WTC11 (cell line): ENCODE measurements at regions not wholly inside any gene's neighbourhood (a gene's known extent, or its start where the extent isn't known, plus 50 kb on each side); places are given as distances from the start of the nearest gene placed in this dataset.

Experiments
- ATAC-seq: fragments of 200-7000 bp; cut with Tn5 transposase; 2 replicates; pipeline ENCODE4 v1.10.0; 2021; ENCODE audit warnings: mild to moderate bottlenecking, moderate library complexity
- CTCF ChIA-PET: fragments of 300-600 bp; sonication (Branson Sonifier 250); formaldehyde crosslinking; loops from one replicate; lab custom pipeline; 2021; ENCODE audit warnings: antibody characterized with exemption; lab: Charles Lee
- POLR2A ChIA-PET: fragments of 350-600 bp; sonication (Branson Sonifier 250); formaldehyde crosslinking; loops from one replicate; lab custom pipeline; 2021; ENCODE audit warnings: antibody characterized with exemption; lab: Charles Lee
- DNase-seq: peaks from one replicate; pipeline ENCODE4 v3.0.0; 2021; ENCODE audit warnings: low spot score
- H3K27ac Mint-ChIP-seq: 2 replicates; pipeline ENCODE4 v1.8.0; 2021; ENCODE audit warnings: mixed read lengths
- H3K27me3 Mint-ChIP-seq: 2 replicates; pipeline ENCODE4 v1.8.0; 2021; ENCODE audit warnings: low read depth, mild to moderate bottlenecking, moderate library complexity, mixed read lengths
- H3K36me3 Mint-ChIP-seq: 2 replicates; pipeline ENCODE4 v1.8.0; 2021; ENCODE audit warnings: mixed read lengths
- H3K4me1 Mint-ChIP-seq: 2 replicates; pipeline ENCODE4 v1.8.0; 2022; ENCODE audit warnings: mixed read lengths
- H3K4me3 Mint-ChIP-seq: 2 replicates; pipeline ENCODE4 v1.8.0; 2021; ENCODE audit warnings: mild to moderate bottlenecking, moderate library complexity, mixed read lengths
- H3K9me3 Mint-ChIP-seq: 2 replicates; pipeline ENCODE4 v1.8.0; 2021; ENCODE audit warnings: mixed read lengths
- CBFB ChIP-seq: sonication (generic); formaldehyde crosslinking; IDR thresholded peaks from 2 replicates; pipeline ENCODE4 v1.8.1; 2022; ENCODE audit warnings: mild to moderate bottlenecking, low read depth, missing genetic modification reagents
- CREB1 ChIP-seq: sonication (generic); formaldehyde crosslinking; IDR thresholded peaks from 2 replicates; pipeline ENCODE4 v1.8.0; 2023; ENCODE audit warnings: mild to moderate bottlenecking, missing genetic modification reagents
- CTCF ChIP-seq: fragments of 200-600 bp; IDR thresholded peaks from 2 replicates; pipeline ENCODE4 v1.8.0; 2022; ENCODE audit warnings: antibody characterized with exemption
- FOXP1 ChIP-seq: sonication (generic); formaldehyde crosslinking; IDR thresholded peaks from 2 replicates; pipeline ENCODE4 v1.8.0; 2022; ENCODE audit warnings: missing genetic modification reagents, mild to moderate bottlenecking, moderate library complexity, borderline replicate concordance
- FOXP4 ChIP-seq: sonication (generic); formaldehyde crosslinking; IDR thresholded peaks from 2 replicates; pipeline ENCODE4 v1.8.0; 2022; ENCODE audit warnings: mild to moderate bottlenecking, missing genetic modification reagents
- GRHL2 ChIP-seq: fragments of 250-450 bp; sonication (Bioruptor Pico); IDR thresholded peaks from 2 replicates; pipeline ENCODE4 v1.8.0; 2022; ENCODE audit warnings: mild to moderate bottlenecking, moderate library complexity; ENCODE audit not compliant: insufficient replicate concordance, severe bottlenecking
- HMGA2 ChIP-seq: fragments of 250-450 bp; sonication (Bioruptor Pico); IDR thresholded peaks from 2 replicates; pipeline ENCODE4 v1.4.0; 2021; ENCODE audit warnings: mild to moderate bottlenecking, moderate library complexity
- JUN ChIP-seq: sonication (generic); formaldehyde crosslinking; IDR thresholded peaks from 2 replicates; pipeline ENCODE4 v1.8.0; 2023; ENCODE audit warnings: mild to moderate bottlenecking, missing genetic modification reagents
- NR3C1 ChIP-seq: sonication (generic); formaldehyde crosslinking; conservative IDR thresholded peaks from 2 replicates; pipeline ENCODE4 v1.8.1; 2023; ENCODE audit warnings: low read depth, mild to moderate bottlenecking, missing genetic modification reagents
- PRRX2 ChIP-seq: fragments of 250-450 bp; sonication (Bioruptor Pico); IDR thresholded peaks from 2 replicates; pipeline ENCODE4 v1.8.0; 2021; ENCODE audit warnings: mild to moderate bottlenecking
- RORB ChIP-seq: fragments of 250-450 bp; sonication (Bioruptor Pico); IDR thresholded peaks from 2 replicates; pipeline ENCODE4 v1.9.0; 2021; ENCODE audit warnings: mild to moderate bottlenecking
- ZBTB21 ChIP-seq: sonication (generic); formaldehyde crosslinking; IDR thresholded peaks from 2 replicates; pipeline ENCODE4 v1.8.1; 2023; ENCODE audit warnings: mild to moderate bottlenecking, missing genetic modification reagents, borderline replicate concordance
- ZMAT4 ChIP-seq: fragments of 250-450 bp; sonication (Bioruptor Pico); IDR thresholded peaks from 2 replicates; pipeline ENCODE4 v1.9.0; 2021; ENCODE audit warnings: mild to moderate bottlenecking
- ZNF121 ChIP-seq: sonication (generic); formaldehyde crosslinking; IDR thresholded peaks from 2 replicates; pipeline ENCODE4 v1.8.0; 2023; ENCODE audit warnings: missing genetic modification reagents
- ZNF138 ChIP-seq: sonication (generic); formaldehyde crosslinking; conservative IDR thresholded peaks from 2 replicates; pipeline ENCODE4 v1.8.1; 2022; ENCODE audit warnings: mild to moderate bottlenecking, moderate library complexity, missing genetic modification reagents
- ZNF219 ChIP-seq: sonication (generic); formaldehyde crosslinking; IDR thresholded peaks from 2 replicates; pipeline ENCODE4 v1.8.0; 2023; ENCODE audit warnings: missing genetic modification reagents, mild to moderate bottlenecking, borderline replicate concordance
- ZNF263 ChIP-seq: sonication (generic); formaldehyde crosslinking; IDR thresholded peaks from 2 replicates; pipeline ENCODE4 v1.8.1; 2022; ENCODE audit warnings: low read depth, mild to moderate bottlenecking, moderate library complexity, missing genetic modification reagents
- ZNF281 ChIP-seq: sonication (generic); formaldehyde crosslinking; IDR thresholded peaks from 2 replicates; pipeline ENCODE4 v1.8.0; 2023; ENCODE audit warnings: mild to moderate bottlenecking, missing genetic modification reagents
- ZNF317 ChIP-seq: sonication (generic); formaldehyde crosslinking; IDR thresholded peaks from 2 replicates; pipeline ENCODE4 v1.8.1; 2023; ENCODE audit warnings: low read depth, mild to moderate bottlenecking, moderate library complexity, missing genetic modification reagents, borderline replicate concordance

GRCh38 chr15:53266176-53266575 is 476.0 kb upstream of the ONECUT1 start:
- H3K36me3 Mint-ChIP-seq, result no peaks in the 10 kb centered on the region
- no peak overlapping the region for H3K4me3 Mint-ChIP-seq
- ATAC-seq, result no peak
- ChIA-PET POLR2A (no interaction called here), CTCF (interaction anchor here (0.7 kb wide), 1 partner anchor 1370 kb away, joined by 3 read pairs; no protein-coding TSS in a partner anchor)
- no peak for TF ChIP-seq PRRX2
- no peak for TF ChIP-seq CREB1
- TF ChIP-seq ZNF281, result no peak
- no peak for TF ChIP-seq ZBTB21 (CRISPR knock-in tag)
- no peak for TF ChIP-seq FOXP4 (CRISPR knock-in tag)
- H3K27me3 Mint-ChIP-seq, result no peaks in the 10 kb centered on the region
- no peaks in the 10 kb centered on the region for H3K4me1 Mint-ChIP-seq
- no peak for DNase-seq
- no peaks in the 10 kb centered on the region for H3K9me3 Mint-ChIP-seq
- H3K27ac Mint-ChIP-seq, result no peak overlapping the region

- TF ChIP-seq ZNF138 (CRISPR knock-in tag) (no peak), NR3C1 (CRISPR knock-in tag) (no peak), CBFB (no peak), ZNF219 (CRISPR knock-in tag) (no peak), ZNF317 (CRISPR knock-in tag) (no peak), CTCF (no peak), FOXP1 (no peak), ZNF263 (CRISPR knock-in tag) (no peak), ZMAT4 (CRISPR knock-in tag) (no peak), GRHL2 (CRISPR knock-in tag) (no peak), HMGA2 (no peak), ZNF121 (CRISPR knock-in tag) (no peak), RORB (no peak), JUN (CRISPR knock-in tag) (no peak)
- no peaks in the 10 kb centered on the region for H3K27me3 Mint-ChIP-seq
- no peak overlapping the region for H3K4me3 Mint-ChIP-seq
- ATAC-seq, result no peak
- H3K9me3 Mint-ChIP-seq, result no peaks in the 10 kb centered on the region
- no peak overlapping the region for H3K27ac Mint-ChIP-seq
- no peaks in the 10 kb centered on the region for H3K36me3 Mint-ChIP-seq
- no peak for DNase-seq
- CTCF ChIA-PET, result no interaction called here
- POLR2A ChIA-PET, result no interaction called here
- H3K4me1 Mint-ChIP-seq, result peaks cover 15% of the 10 kb centered on the region
These were observed 470.5 kb upstream of the ONECUT1 start for GRCh38 chr15:53260647-53261046.
